Activated naive CD4-positive, alpha-beta T cell treated with anti-CD3 and anti-CD28 coated beads, Interleukin-2, amount 50 U/mL, for 16 hours (primary cell): ENCODE measurements at regions not wholly inside any gene's neighbourhood (a gene's known extent, or its start where the extent isn't known, plus 50 kb on each side); places are given as distances from the start of the nearest gene placed in this dataset.

Experiments used
- DNase-seq: peaks from one replicate; pipeline ENCODE4 v3.0.0-alpha.2; 2020

DNA sequence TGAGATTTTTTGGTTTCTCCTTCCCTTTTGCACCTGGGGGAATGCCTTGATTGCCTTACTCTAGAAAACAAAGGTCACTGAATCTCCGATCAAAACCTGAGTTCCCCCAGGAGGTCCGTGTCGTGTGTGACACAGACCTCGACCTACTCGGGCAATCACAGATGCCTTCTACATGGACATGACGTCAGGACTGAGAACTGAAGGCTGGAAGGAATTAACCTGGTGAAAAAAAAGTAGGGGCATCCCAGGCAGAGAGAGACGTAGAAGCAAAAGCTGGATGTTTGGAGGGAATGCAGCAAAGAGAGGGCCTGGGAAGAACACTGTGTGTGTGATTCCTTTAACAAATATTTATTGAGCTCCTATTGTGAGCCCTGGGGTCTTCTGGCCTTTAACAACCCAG is 178.0 kb downstream of the PRDM2 start:
- DNase-seq, result no peak

GRCh38 chr1:13878451-13878850 is 178.5 kb downstream of the PRDM2 start:
- DNase-seq, result no peak

GRCh38 chr1:13881385-13882088 is 181.5 kb downstream of the PRDM2 start:
- no peak for DNase-seq

GRCh38 chr1:13888351-13888986 is 188.5 kb downstream of the PRDM2 start:
- no peak for DNase-seq

- no peak for DNase-seq
Measured at GRCh38 chr1:13889495-13889894, 189.5 kb downstream of the PRDM2 start.

DNA sequence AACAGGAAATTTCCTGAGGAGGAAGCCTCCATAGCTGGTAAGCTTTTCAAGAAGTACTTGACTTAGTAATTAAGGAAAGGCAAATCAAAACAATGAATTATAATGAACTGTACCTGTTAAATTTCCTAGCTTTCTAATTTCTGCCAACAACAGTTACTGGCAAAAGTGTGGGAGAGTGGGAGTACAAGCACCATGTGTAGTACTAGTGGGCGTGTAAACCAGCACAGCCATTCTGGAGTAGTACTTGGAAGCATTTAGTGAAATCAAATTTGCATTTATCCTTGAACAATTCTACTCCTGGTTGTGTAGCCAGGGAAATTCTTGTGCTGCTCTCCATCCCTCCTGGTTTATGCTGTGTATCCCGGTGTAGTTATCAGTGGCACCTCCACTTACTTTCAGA is 190.8 kb downstream of the PRDM2 start:
- DNase-seq, result no peak

GRCh38 chr1:13892198-13892597 is 192.2 kb downstream of the PRDM2 start:
- DNase-seq, result no peak

DNA sequence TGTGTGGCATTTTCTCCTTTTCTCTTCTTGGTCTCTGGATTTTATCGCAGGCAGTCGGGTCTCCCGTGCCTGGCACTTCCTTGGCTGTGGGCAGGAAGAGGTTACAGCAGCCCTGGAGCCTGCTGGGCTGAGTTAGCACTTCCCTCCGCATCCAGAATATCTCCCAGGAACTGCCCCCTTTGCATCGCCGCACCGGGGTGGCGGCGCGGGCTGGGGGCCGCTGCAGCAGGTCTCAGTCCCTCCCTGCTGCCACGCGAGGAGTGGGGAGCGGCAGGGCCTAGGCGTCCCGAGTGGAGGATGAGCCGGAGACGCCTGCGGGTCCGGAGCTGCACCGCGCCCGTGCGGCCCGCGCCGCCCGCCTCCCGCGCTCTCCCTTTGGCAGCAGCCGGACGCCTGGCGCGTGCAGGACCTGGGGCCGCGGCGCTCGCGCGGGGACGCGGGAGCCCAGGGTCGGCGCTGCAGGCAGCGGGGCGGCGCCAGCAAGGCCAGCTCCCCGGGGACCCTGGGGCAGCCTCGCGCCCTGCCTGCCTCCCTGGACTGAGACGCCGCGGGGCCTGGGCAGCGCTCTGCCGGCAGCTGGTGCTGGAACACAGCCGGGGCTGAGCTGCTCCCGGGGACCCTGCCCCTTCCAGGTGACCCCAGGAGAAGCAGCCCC is 192.8 kb downstream of the PRDM2 start:
- no peak for DNase-seq

DNA sequence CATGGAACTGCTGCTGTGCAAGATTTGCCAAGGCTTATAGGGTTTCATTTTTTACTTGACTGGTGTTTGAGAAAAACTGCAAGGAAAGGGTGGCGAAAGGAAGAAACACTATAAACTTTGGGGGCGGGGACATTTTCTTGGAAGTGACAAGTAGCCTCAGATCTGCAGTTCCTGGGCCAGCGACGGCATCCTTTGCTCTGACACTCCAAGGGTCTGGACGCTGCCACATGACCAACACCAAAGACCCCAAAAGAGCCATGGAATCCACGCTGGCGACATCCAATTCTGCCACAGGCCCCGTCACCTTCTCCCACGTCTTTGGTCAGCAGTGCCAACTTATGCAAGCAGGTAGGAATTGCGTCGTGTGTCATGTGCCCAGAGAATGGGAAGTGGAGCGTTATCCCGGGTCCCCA is 193.4 kb downstream of the PRDM2 start:
- DNase-seq, result no peak

- no peak for DNase-seq
Measured at GRCh38 chr1:13896932-13897331, 196.9 kb downstream of the PRDM2 start.

- DNase-seq, result no peak
Measured at GRCh38 chr1:13898406-13898805, 198.4 kb downstream of the PRDM2 start.

DNA sequence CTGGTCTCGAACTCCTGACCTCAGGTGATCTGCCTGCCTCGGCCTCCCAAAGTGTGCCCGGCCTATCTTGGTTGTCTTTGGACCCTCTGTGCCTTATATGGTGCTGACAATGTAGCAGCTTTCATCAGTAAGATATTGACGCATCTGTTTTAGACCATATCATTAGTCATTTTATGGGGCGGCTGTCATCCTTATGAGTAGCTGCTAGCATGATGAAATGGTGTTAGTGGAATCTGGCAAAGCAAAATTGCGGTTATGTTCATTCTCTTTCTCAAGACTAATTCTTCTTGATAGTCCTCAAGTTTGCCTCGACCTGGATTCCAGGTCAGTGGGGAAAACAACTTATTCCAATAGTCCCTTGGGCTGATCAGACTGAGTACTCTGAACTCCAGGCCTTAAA is 199.9 kb downstream of the PRDM2 start:
- no peak for DNase-seq

DNA sequence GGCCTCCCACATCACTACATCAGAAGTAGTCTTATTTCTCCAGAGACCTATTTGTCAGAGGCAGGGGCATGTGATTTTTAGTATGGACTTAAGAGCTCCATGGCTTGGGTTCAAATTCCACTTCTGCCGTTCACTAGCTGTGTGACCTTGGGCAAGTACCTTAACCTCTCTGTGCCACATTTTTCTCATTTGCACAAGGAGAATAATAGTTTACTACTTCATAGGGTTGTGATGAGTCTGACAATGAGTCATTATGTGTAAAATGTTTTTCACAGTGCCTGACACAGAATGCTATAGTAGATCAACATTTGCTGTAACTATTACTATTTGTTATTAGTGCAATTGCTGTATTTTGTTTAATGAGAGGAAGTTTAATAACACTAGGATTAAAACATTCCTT is 200.6 kb downstream of the PRDM2 start:
- no peak for DNase-seq

GRCh38 chr1:13901039-13901438 is 201.1 kb downstream of the PRDM2 start:
- DNase-seq, result no peak

DNA sequence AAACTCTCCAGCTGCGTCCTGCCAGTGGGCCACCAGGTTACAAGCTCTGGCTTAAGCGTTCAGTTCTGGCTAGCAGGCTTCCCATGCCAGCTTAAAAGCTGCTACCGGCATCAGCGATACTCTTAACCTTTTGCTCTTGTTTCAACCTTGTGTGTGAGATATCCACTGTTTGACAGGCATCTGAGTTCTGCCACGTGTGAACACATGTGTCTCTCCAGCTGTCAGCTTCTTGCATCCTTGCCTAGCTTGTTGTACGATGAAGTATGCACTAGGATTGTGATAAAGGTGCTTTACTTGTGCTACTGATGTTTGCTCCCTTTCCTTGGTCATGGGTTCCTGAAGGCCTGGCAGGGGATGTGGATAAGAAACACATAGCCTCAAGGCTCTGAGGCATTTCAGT is 201.6 kb downstream of the PRDM2 start:
- no peak for DNase-seq

DNA sequence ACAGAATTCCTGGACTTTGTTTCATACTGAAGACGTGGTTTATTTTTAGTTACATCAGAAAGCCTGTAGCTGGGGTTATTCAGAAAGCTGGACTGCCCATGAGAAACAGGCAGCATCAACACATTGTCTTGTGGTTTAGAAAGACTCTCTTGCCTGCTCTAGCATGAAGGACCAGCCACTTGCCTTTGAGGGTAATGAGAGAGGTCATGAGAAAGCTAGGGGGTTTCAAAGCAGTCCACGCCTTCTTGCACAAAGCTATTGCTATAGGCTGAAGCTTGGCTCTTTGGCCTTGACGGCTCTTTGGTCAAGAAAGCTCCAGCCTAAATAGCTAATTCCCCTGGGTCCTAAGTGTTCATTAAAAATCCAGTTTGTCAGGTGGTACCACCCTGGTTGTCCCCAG is 208.1 kb downstream of the PRDM2 start:
- no peak for DNase-seq

DNA sequence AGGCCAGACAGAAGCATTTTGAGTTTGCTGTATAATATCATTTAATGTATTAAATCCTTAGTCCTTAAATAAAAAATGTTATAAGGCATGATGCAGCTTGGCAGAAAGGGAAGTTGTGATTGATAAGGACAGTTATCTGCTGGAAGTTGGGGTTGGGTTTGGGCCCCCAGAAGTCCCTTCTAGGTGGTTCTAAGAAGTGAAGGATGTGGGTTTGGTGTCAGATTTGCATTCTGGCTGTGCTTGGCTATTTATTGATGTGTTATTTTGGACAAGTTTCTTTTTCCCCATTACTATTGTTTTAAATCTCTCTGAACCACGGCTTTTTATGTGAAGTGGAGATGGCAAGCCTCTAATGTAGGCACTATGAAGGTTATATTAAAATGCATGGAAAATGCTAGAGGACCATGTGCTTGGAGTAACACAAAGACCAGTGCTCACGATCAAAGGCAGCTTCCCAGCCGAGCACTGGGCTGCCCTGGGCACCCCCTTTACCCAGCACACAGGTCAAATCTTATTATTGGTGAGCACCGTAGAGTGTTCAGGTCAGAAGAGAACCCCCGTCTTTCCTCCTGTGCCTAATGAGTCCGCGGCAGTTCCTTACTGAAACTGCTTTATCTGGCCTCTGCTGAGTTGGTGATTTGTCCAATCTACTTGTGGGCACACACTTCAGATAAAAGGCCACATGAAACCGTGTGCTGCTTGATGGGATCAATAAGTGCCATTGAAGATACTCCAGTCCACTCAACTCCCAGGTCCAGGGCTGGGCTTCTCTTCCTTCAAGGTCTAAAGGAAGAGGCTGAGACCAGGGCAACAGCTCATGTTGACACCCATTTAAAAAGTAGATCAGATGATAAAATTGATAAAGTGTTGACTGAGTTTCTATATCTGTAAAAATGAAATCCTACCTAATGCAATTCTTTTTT is 212.0 kb downstream of the PRDM2 start:
- no peak for DNase-seq

GRCh38 chr1:13913396-13913795 is 213.4 kb downstream of the PRDM2 start:
- no peak for DNase-seq

DNA sequence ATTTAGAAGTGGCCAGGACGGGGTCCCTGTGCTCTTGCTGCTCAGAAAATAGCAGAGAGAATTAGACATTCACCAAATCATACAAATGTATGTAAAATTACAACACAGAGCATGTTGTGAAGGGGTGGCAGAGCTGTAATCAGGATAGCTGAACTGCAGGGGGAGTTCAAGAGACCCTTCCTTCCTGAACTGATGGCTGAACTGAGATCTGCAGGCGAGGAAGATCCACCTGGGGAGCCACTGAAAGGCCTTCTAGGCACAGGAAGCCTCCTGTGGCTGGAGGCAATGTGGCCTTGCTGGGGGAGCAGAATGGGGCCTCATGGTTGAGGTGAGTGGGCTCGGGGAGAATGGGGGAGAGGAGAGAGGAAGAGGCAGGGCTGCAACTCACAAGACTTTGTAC is 216.5 kb downstream of the PRDM2 start:
- no peak for DNase-seq

- DNase-seq, result no peak
Measured at GRCh38 chr1:13917607-13918006, 217.6 kb downstream of the PRDM2 start.

- DNase-seq, result no peak
Measured at GRCh38 chr1:13918862-13919261, 218.9 kb downstream of the PRDM2 start.

DNA sequence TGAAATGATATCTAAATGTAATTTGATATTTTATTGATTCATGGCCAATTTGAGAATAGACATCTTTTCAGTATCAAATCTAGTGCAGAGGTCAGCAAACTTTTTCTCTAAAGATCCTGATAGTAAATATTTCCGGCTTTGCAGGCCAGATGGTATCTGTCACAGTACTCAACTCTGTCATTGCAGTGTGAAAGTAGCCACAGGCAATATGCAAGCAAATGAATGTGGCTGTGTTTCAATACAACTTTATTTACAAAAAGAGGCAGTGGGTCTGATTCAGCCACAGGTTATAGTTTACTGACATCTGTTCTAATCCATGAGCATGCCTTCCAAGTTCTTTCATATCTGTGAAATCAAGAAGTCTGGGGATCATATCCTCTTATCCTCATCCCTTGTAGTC is 221.2 kb downstream of the PRDM2 start:
- no peak for DNase-seq

GRCh38 chr1:13922466-13923110 is 222.6 kb downstream of the PRDM2 start:
- no peak for DNase-seq
